ENCODE measurements at regions not wholly inside any gene's neighbourhood (a gene's known extent, or its start where the extent isn't known, plus 50 kb on each side); places are given as distances from the start of the nearest gene placed in this dataset.

- TF ChIP-seq CTCF (IDR thresholded peaks at IDR 0.05; ENCODE audit: low read depth, low read length) (no peak), EZH2phosphoT487 (IDR thresholded peaks at IDR 0.05; ENCODE audit: low read depth) (no peak)
These were observed 372.8 kb upstream of the RAB6C start for GRCh38 chr2:129606496-129607270.
